ENCODE measurements at regions not wholly inside any gene's neighbourhood (a gene's known extent, or its start where the extent isn't known, plus 50 kb on each side); places are given as distances from the start of the nearest gene placed in this dataset.

DNA sequence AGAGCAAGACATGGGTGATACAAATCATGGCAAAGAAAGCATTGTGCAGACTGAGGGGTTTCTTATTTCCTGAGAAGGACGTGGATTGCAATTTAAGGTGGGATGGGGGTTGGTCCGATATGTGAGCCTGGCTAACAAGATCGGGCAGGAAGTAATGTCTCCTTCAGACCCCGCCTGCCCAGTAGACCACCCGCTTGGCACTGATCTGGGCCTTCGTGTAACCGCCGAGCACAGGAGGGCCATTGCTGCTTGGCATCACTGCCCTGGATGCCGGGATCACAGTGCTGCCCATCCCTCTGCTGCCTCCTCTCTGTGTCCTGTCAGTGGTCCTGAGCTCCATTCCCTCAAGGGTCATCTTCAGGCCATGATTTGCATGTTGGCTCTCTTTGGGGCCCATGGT, 214.6 kb upstream of the ZNF32 start:
- Histone ChIP-seq H2AFZ (ENCODE audit: low read depth, low read length) (no peak overlapping the region), H3K27me3 (ENCODE audit: low read depth, low read length) (no peaks in the 10 kb centered on the region), H3K36me3 (replicated peaks; ENCODE audit: low read depth, low read length) (no peaks in the 10 kb centered on the region), H3K4me2 (ENCODE audit: low read length) (no peak overlapping the region), H3K4me1 (ENCODE audit: low read length) (no peaks in the 10 kb centered on the region), H3K4me3 (ENCODE audit: low read length) (no peak overlapping the region), H3K9ac (ENCODE audit: low read length) (no peak overlapping the region), H4K20me1 (ENCODE audit: insufficient read depth, low read length) (no peaks in the 10 kb centered on the region), H3K79me2 (ENCODE audit: low read length) (no peaks in the 10 kb centered on the region), H3K9me3 (ENCODE audit: insufficient read depth, low read length) (no peaks in the 10 kb centered on the region), H3K27ac (ENCODE audit: low read length) (no peak overlapping the region)
- no peak for TF ChIP-seq EZH2phosphoT487 (IDR thresholded peaks at IDR 0.05; ENCODE audit: low read depth)
- TF ChIP-seq, protein P1, sequence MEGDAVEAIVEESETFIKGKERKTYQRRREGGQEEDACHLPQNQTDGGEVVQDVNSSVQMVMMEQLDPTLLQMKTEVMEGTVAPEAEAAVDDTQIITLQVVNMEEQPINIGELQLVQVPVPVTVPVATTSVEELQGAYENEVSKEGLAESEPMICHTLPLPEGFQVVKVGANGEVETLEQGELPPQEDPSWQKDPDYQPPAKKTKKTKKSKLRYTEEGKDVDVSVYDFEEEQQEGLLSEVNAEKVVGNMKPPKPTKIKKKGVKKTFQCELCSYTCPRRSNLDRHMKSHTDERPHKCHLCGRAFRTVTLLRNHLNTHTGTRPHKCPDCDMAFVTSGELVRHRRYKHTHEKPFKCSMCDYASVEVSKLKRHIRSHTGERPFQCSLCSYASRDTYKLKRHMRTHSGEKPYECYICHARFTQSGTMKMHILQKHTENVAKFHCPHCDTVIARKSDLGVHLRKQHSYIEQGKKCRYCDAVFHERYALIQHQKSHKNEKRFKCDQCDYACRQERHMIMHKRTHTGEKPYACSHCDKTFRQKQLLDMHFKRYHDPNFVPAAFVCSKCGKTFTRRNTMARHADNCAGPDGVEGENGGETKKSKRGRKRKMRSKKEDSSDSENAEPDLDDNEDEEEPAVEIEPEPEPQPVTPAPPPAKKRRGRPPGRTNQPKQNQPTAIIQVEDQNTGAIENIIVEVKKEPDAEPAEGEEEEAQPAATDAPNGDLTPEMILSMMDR (IDR thresholded peaks at IDR 0.05; ENCODE audit: low read depth, low read length): no peak

- Histone ChIP-seq H2AFZ (ENCODE audit: low read depth, low read length) (no peak overlapping the region), H3K4me3 (ENCODE audit: low read length) (no peak overlapping the region), H3K79me2 (ENCODE audit: low read length) (no peaks in the 10 kb centered on the region), H3K27me3 (ENCODE audit: low read depth, low read length) (no peaks in the 10 kb centered on the region), H3K9me3 (ENCODE audit: insufficient read depth, low read length) (no peaks in the 10 kb centered on the region), H3K36me3 (replicated peaks; ENCODE audit: low read depth, low read length) (no peaks in the 10 kb centered on the region), H4K20me1 (ENCODE audit: insufficient read depth, low read length) (no peaks in the 10 kb centered on the region), H3K9ac (ENCODE audit: low read length) (no peak overlapping the region), H3K4me1 (ENCODE audit: low read length) (no peaks in the 10 kb centered on the region), H3K4me2 (ENCODE audit: low read length) (no peak overlapping the region), H3K27ac (ENCODE audit: low read length) (no peak overlapping the region)
- TF ChIP-seq EZH2phosphoT487 (IDR thresholded peaks at IDR 0.05; ENCODE audit: low read depth): no peak
- TF ChIP-seq, protein P1 (IDR thresholded peaks at IDR 0.05; ENCODE audit: low read depth, low read length): no peak
These were observed 214.1 kb upstream of the ZNF32 start for GRCh38 chr10:43862756-43863155.

DNA sequence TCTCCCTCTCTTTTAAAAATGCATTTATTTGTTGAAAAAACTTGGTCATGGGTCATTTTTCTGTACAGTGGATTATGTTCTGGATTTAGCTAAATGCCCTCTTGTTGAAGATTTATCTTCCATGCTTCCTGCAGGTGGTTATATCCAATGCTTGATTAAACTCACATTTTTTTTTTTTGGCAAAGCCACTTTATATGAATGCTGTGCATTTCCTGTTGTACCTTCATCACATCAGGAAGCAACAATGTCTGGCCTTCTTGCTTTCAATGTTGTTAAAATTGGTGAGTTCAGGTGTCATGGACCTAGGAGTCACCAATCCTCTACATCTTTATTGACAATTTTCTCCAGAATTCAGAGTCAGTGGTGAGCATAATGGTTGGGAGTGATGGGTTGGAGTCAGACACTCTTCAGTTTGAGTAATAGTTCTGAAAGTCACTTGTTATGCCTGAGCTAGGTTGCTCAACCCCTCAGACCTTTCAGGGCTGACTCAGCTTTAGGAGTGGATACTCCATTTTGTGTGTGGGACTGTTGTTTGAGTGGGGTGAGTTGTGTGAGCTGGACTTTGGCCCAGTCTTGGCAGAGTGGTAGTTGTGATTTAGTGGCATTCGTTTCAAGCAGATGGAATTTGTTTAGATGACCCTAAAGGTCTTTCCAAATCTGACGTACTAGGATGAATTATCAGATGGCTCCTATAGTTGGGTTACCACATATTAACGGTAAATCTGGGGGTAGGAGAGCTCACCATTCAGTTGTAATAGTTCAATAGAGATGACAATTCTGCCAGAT, 213.5 kb upstream of the ZNF32 start:
- no peak for TF ChIP-seq EZH2phosphoT487 (IDR thresholded peaks at IDR 0.05; ENCODE audit: low read depth)
- TF ChIP-seq, protein P1 (IDR thresholded peaks at IDR 0.05; ENCODE audit: low read depth, low read length): no peak
- Histone ChIP-seq H3K9me3 (ENCODE audit: insufficient read depth, low read length) (no peaks in the 10 kb centered on the region), H4K20me1 (ENCODE audit: insufficient read depth, low read length) (no peaks in the 10 kb centered on the region), H3K4me1 (ENCODE audit: low read length) (no peaks in the 10 kb centered on the region), H3K4me3 (ENCODE audit: low read length) (no peak overlapping the region), H3K9ac (ENCODE audit: low read length) (no peak overlapping the region), H3K4me2 (ENCODE audit: low read length) (no peak overlapping the region), H3K79me2 (ENCODE audit: low read length) (no peaks in the 10 kb centered on the region), H3K27me3 (ENCODE audit: low read depth, low read length) (no peaks in the 10 kb centered on the region), H3K36me3 (replicated peaks; ENCODE audit: low read depth, low read length) (no peaks in the 10 kb centered on the region), H3K27ac (ENCODE audit: low read length) (no peak overlapping the region), H2AFZ (ENCODE audit: low read depth, low read length) (no peak overlapping the region)

GRCh38 chr10:43859016-43859525, 210.4 kb upstream of the ZNF32 start:
- H3K79me2 ChIP-seq (ENCODE audit: low read length): no peaks in the 10 kb centered on the region
- TF ChIP-seq, protein P1 (IDR thresholded peaks at IDR 0.05; ENCODE audit: low read depth, low read length): no peak
- TF ChIP-seq EZH2phosphoT487 (IDR thresholded peaks at IDR 0.05; ENCODE audit: low read depth): no peak

More at GRCh38 chr10:43859016-43859525, 210.4 kb upstream of the ZNF32 start:
- no peaks in the 10 kb centered on the region for H4K20me1 ChIP-seq (ENCODE audit: insufficient read depth, low read length)
- no peaks in the 10 kb centered on the region for H3K27me3 ChIP-seq (ENCODE audit: low read depth, low read length)
- H3K4me2 ChIP-seq (ENCODE audit: low read length): no peak overlapping the region
- H3K36me3 ChIP-seq (replicated peaks; ENCODE audit: low read depth, low read length): no peaks in the 10 kb centered on the region
- no peaks in the 10 kb centered on the region for H3K9me3 ChIP-seq (ENCODE audit: insufficient read depth, low read length)
- H2AFZ ChIP-seq (ENCODE audit: low read depth, low read length): no peak overlapping the region
- no peak overlapping the region for H3K4me3 ChIP-seq (ENCODE audit: low read length)
- no peak overlapping the region for H3K27ac ChIP-seq (ENCODE audit: low read length)
- H3K9ac ChIP-seq (ENCODE audit: low read length): no peak overlapping the region
- no peaks in the 10 kb centered on the region for H3K4me1 ChIP-seq (ENCODE audit: low read length)
